H1 (cell line): ENCODE measurements at regions not wholly inside any gene's neighbourhood (a gene's known extent, or its start where the extent isn't known, plus 50 kb on each side); places are given as distances from the start of the nearest gene placed in this dataset.

Source experiments
- CTCF ChIA-PET: fragments of 300-600 bp; sonication (Branson Sonifier 250); formaldehyde crosslinking; loops from one replicate; lab custom pipeline; 2021; ENCODE audit not compliant: partially characterized antibody; lab: Charles Lee
- POLR2A ChIA-PET: fragments of 300-600 bp; sonication (Branson Sonifier 250); formaldehyde crosslinking; loops from one replicate; lab custom pipeline; 2021; ENCODE audit warnings: inconsistent platforms; ENCODE audit not compliant: partially characterized antibody; lab: Charles Lee
- DNase-seq, 2 experiments: peaks; one replicate each; pipeline versions ENCODE4 v3.0.0 to v3.0.0-alpha.2; 2010 to 2022; ENCODE audit warnings: low spot score in 2 of 2, low read depth in 1 of 2, mixed read lengths in 1 of 2
- FAIRE-seq: peaks from 2 replicates; lab custom pipeline; 2011; peaks lifted over from hg19 to GRCh38; lab: Jason Lieb, UNC
- H2AFZ ChIP-seq: 2 replicates; pipeline ENCODE4 v1.8.1; 2012; ENCODE audit warnings: low read length, inconsistent platforms
- H2AK5ac ChIP-seq: 2 replicates; pipeline ENCODE4 v1.6.1; 2013; ENCODE audit warnings: low read depth, low read length
- H2BK120ac ChIP-seq: replicated peaks from 2 replicates; pipeline ENCODE3; 2013; ENCODE audit warnings: low read depth, low read length, inconsistent platforms
- H2BK12ac ChIP-seq: 2 replicates; pipeline ENCODE4 v1.6.1; 2013; ENCODE audit warnings: low read depth, low read length
- H2BK15ac ChIP-seq: 2 replicates; pipeline ENCODE4 v1.6.1; 2013; ENCODE audit warnings: low read length
- H2BK20ac ChIP-seq: 2 replicates; pipeline ENCODE4 v1.6.1; 2013; ENCODE audit warnings: low read length
- H2BK5ac ChIP-seq: 2 replicates; pipeline ENCODE4 v1.6.1; 2013; ENCODE audit warnings: low read depth, low read length
- H3K14ac ChIP-seq: 2 replicates; pipeline ENCODE4 v1.6.1; 2013; ENCODE audit warnings: inconsistent platforms; ENCODE audit not compliant: insufficient read length
- H3K18ac ChIP-seq: 2 replicates; pipeline ENCODE4 v1.6.1; 2013; ENCODE audit warnings: low read length; ENCODE audit errors: extremely low read depth
- H3K23ac ChIP-seq: 2 replicates; pipeline ENCODE4 v1.6.1; 2013; ENCODE audit warnings: inconsistent platforms; ENCODE audit not compliant: insufficient read length
- H3K23me2 ChIP-seq: 2 replicates; pipeline ENCODE4 v1.6.1; 2013; ENCODE audit warnings: low read depth, low read length
- H3K27ac ChIP-seq: 2 replicates; pipeline ENCODE4 v1.6.1; 2011; ENCODE audit warnings: low read depth, low read length, inconsistent platforms
- H3K27me3 ChIP-seq, 4 experiments: replicated peaks in 1 of 4; 1 replicate in 1 of 4; 2 replicates in 3 of 4; pipeline versions ENCODE4 v1.6.1 to v1.8.1; 2011 to 2013; ENCODE audit warnings: low read length in 3 of 4, mild to moderate bottlenecking in 3 of 4, inconsistent platforms in 2 of 4, mixed read lengths in 2 of 4, moderate library complexity in 1 of 4; ENCODE audit not compliant: control insufficient read depth in 3 of 4, insufficient read depth in 3 of 4; ENCODE audit errors: extremely low read depth in 1 of 4
- H3K36me3 ChIP-seq, 4 experiments: 2 replicates each; pipeline versions ENCODE4 v1.6.1 to v1.8.1; 2011 to 2013; ENCODE audit warnings: mild to moderate bottlenecking in 4 of 4, low read length in 3 of 4, moderate library complexity in 2 of 4, control low read depth in 1 of 4, inconsistent platforms in 1 of 4; ENCODE audit not compliant: insufficient read depth in 4 of 4, control insufficient read depth in 2 of 4
- H3K4ac ChIP-seq: replicated peaks from 2 replicates; pipeline ENCODE3; 2013; ENCODE audit warnings: low read length, low read depth, mixed read lengths, inconsistent platforms; ENCODE audit not compliant: insufficient read length
- H3K4me1 ChIP-seq, 4 experiments: replicated peaks in 1 of 4; 1 replicate in 1 of 4; 2 replicates in 3 of 4; pipeline versions ENCODE4 v1.6.1 to v1.8.1; 2011 to 2013; ENCODE audit warnings: low read length in 3 of 4, inconsistent platforms in 2 of 4, mixed read lengths in 1 of 4; ENCODE audit not compliant: insufficient read depth in 4 of 4, control insufficient read depth in 3 of 4
- H3K4me2 ChIP-seq, 2 experiments: 2 replicates each; pipeline versions ENCODE4 v1.6.1 to v1.8.1; 2011 to 2013; ENCODE audit warnings: low read depth in 2 of 2, low read length in 2 of 2, control low read depth in 1 of 2, inconsistent platforms in 1 of 2, mild to moderate bottlenecking in 1 of 2; ENCODE audit not compliant: insufficient read depth in 1 of 2
- H3K4me3 ChIP-seq, 4 experiments: fragments of 200-600, 300-600 bp in 1 of 4; sonication (generic), shearing (Covaris generic), sonication (Bioruptor Twin) in 1 of 4; 2 replicates each; pipeline versions ENCODE4 v1.5.1 to v1.8.1; 2011 to 2016; ENCODE audit warnings: low read length in 4 of 4, low read depth in 3 of 4, control low read depth in 2 of 4, inconsistent platforms in 2 of 4, mild to moderate bottlenecking in 2 of 4, mixed read lengths in 1 of 4, moderate library complexity in 1 of 4; ENCODE audit not compliant: insufficient read depth in 2 of 4; ENCODE audit errors: extremely low read depth in 1 of 4
- H3K56ac ChIP-seq: replicated peaks from 2 replicates; pipeline ENCODE3; 2013; ENCODE audit warnings: low read depth, mild to moderate bottlenecking, mixed read lengths, low read length, inconsistent platforms; ENCODE audit not compliant: insufficient read length
- H3K79me1 ChIP-seq: 2 replicates; pipeline ENCODE4 v1.6.1; 2013; ENCODE audit warnings: low read depth, low read length, control low read depth
- H3K79me2 ChIP-seq, 2 experiments: 2 replicates each; pipeline versions ENCODE4 v1.6.1 to v1.8.1; 2012 to 2013; ENCODE audit warnings: low read length in 2 of 2, mild to moderate bottlenecking in 2 of 2, inconsistent platforms in 1 of 2; ENCODE audit not compliant: insufficient read depth in 2 of 2, control insufficient read depth in 1 of 2
- H3K9ac ChIP-seq, 4 experiments: replicated peaks in 1 of 4; 1 replicate in 1 of 4; 2 replicates in 3 of 4; pipeline versions ENCODE4 v1.6.1 to v1.8.1; 2011 to 2013; ENCODE audit warnings: low read depth in 3 of 4, low read length in 3 of 4, control low read depth in 2 of 4, mild to moderate bottlenecking in 2 of 4, moderate library complexity in 2 of 4, inconsistent platforms in 1 of 4; ENCODE audit errors: extremely low read depth in 1 of 4
- H3K9me3 ChIP-seq, 2 experiments: 2 replicates each; pipeline versions ENCODE4 v1.6.1 to v1.8.1; 2012 to 2013; ENCODE audit warnings: mild to moderate bottlenecking in 2 of 2, moderate library complexity in 2 of 2, control low read depth in 1 of 2, inconsistent platforms in 1 of 2, low read depth in 1 of 2, low read length in 1 of 2, mixed read lengths in 1 of 2; ENCODE audit not compliant: insufficient read depth in 2 of 2
- H4K20me1 ChIP-seq, 2 experiments: replicated peaks in 1 of 2; 2 replicates each; pipeline versions ENCODE3 to v1.8.1; 2011 to 2013; ENCODE audit warnings: inconsistent platforms in 2 of 2, low read length in 2 of 2, mild to moderate bottlenecking in 1 of 2; ENCODE audit not compliant: insufficient read depth in 2 of 2, control insufficient read depth in 1 of 2
- H4K5ac ChIP-seq: 2 replicates; pipeline ENCODE4 v1.6.1; 2013; ENCODE audit warnings: low read length, low read depth, mixed read lengths, inconsistent platforms; ENCODE audit not compliant: insufficient read length
- H4K8ac ChIP-seq: 2 replicates; pipeline ENCODE4 v1.8.0; 2013; ENCODE audit warnings: mild to moderate bottlenecking, moderate library complexity, low read length, inconsistent platforms; ENCODE audit not compliant: insufficient read depth; ENCODE audit errors: extremely low read depth
- H4K91ac ChIP-seq: replicated peaks from 2 replicates; pipeline ENCODE3; 2013; ENCODE audit warnings: low read length, mixed read lengths, inconsistent platforms; ENCODE audit not compliant: insufficient read length
- CHD2 ChIP-seq: IDR thresholded peaks from 2 replicates; pipeline ENCODE4 v1.6.1; 2012; ENCODE audit warnings: low read length, improper control_type of control experiment
- CTBP2 ChIP-seq: IDR thresholded peaks from 2 replicates; pipeline ENCODE4 v1.7.0; 2011; ENCODE audit warnings: borderline replicate concordance, mild to moderate bottlenecking, moderate library complexity, mixed read lengths, low read length; ENCODE audit not compliant: insufficient read depth, insufficient read length
- EZH2 ChIP-seq: fragments of 200-600 bp; sonication (generic); IDR thresholded peaks from 2 replicates; pipeline ENCODE4 v1.7.1; 2012; ENCODE audit warnings: low read depth, mild to moderate bottlenecking, moderate library complexity, low read length, inconsistent platforms; ENCODE audit not compliant: severe bottlenecking
- GTF2F1 ChIP-seq: IDR thresholded peaks from 2 replicates; pipeline ENCODE4 v1.6.1; 2012; ENCODE audit warnings: low read depth, low read length, improper control_type of control experiment, borderline replicate concordance
- JUND ChIP-seq: IDR thresholded peaks from 2 replicates; pipeline ENCODE4 v1.6.1; 2011; ENCODE audit warnings: mild to moderate bottlenecking, improper control_type of control experiment, low read length
- KDM5A ChIP-seq: fragments of 200-600 bp; IDR thresholded peaks from 2 replicates; pipeline ENCODE4 v1.7.1; 2012; ENCODE audit warnings: mild to moderate bottlenecking, low read length, inconsistent platforms, mixed read lengths
- MAFK ChIP-seq: IDR thresholded peaks from 2 replicates; pipeline ENCODE4 v1.6.1; 2012; ENCODE audit warnings: low read depth, mild to moderate bottlenecking, improper control_type of control experiment, low read length
- RXRA ChIP-seq: IDR thresholded peaks from 2 replicates; pipeline ENCODE4 v1.6.1; 2011; ENCODE audit warnings: low read depth, mild to moderate bottlenecking, low read length, moderate library complexity; ENCODE audit not compliant: insufficient read depth
- SAP30 ChIP-seq: fragments of 300-600 bp; sonication (generic); IDR thresholded peaks from 2 replicates; pipeline ENCODE4 v1.7.1; 2012; ENCODE audit warnings: low read length, moderate library complexity, mild to moderate bottlenecking, inconsistent platforms; ENCODE audit not compliant: insufficient read depth, insufficient replicate concordance
- SRF ChIP-seq: IDR thresholded peaks from 2 replicates; pipeline ENCODE4 v1.6.1; 2011; ENCODE audit warnings: mild to moderate bottlenecking, low read depth, low read length, moderate library complexity
- WGBS, 2 experiments: shearing (Covaris generic) in 1 of 2; methylation state at CpG; one replicate each; pipeline versions ENCODE4 v1.1.6 to v1.1.7; 2013 to 2015; ENCODE audit warnings: low lambda C conversion rate in 2 of 2, mixed read lengths in 2 of 2, inconsistent platforms in 1 of 2, low coverage in 1 of 2, missing lambda C conversion rate in 1 of 2; ENCODE audit not compliant: insufficient replicate concordance in 2 of 2, insufficient coverage in 1 of 2, insufficient read length in 1 of 2; ENCODE audit errors: extremely low coverage in 1 of 2, missing lambda C conversion rate in 1 of 2; 5-methylcytosine and 5-hydroxymethylcytosine counted together
- TF ChIP-seq, protein P1 (sequence below), 3 experiments: IDR thresholded peaks; 1 replicate in 2 of 3; 2 replicates in 1 of 3; pipeline versions ENCODE4 v1.5.1 to v1.6.1; 2011; ENCODE audit warnings: low read length in 3 of 3, mild to moderate bottlenecking in 3 of 3, inconsistent platforms in 2 of 3, low read depth in 1 of 3, moderate library complexity in 1 of 3; ENCODE audit not compliant: insufficient read depth in 1 of 3; ENCODE audit errors: control extremely low read depth in 1 of 3

DNA sequence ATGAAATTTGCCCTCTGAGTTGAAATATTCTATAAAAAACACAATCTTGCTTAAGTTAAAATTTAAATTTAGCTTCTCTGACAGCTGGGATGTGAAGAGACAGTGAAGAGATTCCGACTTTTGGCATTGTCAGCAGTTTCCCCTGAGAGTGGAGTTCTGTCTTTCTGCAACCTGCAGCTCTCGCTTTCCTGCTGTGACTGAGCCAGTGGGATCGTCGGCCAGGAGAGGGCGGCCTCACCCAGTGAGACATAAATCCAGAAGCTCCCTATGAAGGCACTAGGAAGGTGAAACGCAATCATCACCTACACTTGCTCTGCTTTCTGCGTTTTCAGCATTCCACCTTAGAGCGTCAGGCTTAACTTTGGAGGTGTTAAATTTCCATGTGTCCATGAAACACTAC is 75.4 kb upstream of the HNMT start:
- H3K4me3 ChIP-seq: no peak overlapping the region
- H3K4ac ChIP-seq: no peak overlapping the region
- H3K4me1 ChIP-seq: peaks cover 0 to 3% (median 1%) of the 10 kb centered on the region in 4 experiments; a peak in 2 of 7 replicates
- FAIRE-seq (peak; percentile 86), DNase-seq (peak; percentile 13 to 62)
- CTCF ChIA-PET: interaction anchor here (0.7 to 6.8 kb wide), 26 partner anchors 9 to 946 kb away, joined by 3 to 52 read pairs (median 4); no protein-coding TSS in a partner anchor
- no peak overlapping the region for H4K8ac ChIP-seq
- no peak overlapping the region for H2BK120ac ChIP-seq
- no peak overlapping the region for H3K4me2 ChIP-seq
- WGBS, 2 experiments: 28% methylated on average over 8 of the region's 8 CpGs; no CpG with 5 or more reads in 1 of the 2 experiments
- no peaks in the 10 kb centered on the region for H3K79me1 ChIP-seq
- no peak overlapping the region for H2BK15ac ChIP-seq
- no peak overlapping the region for H3K18ac ChIP-seq
- H2BK12ac ChIP-seq: no peak overlapping the region
- no peaks in the 10 kb centered on the region for H3K79me2 ChIP-seq
- no peak overlapping the region for H3K23ac ChIP-seq
- no peak overlapping the region for H3K9ac ChIP-seq
- H2BK20ac ChIP-seq: no peak overlapping the region
- no peaks in the 10 kb centered on the region for H3K9me3 ChIP-seq
- no peak overlapping the region for H3K14ac ChIP-seq
- POLR2A ChIA-PET: interaction anchor here (1.5 kb wide), 1 partner anchor 15 kb away, joined by 3 read pairs; no protein-coding TSS in a partner anchor
- H4K5ac ChIP-seq: no peak overlapping the region
- peak overlapping the region; percentile 94 for H2AFZ ChIP-seq
- H3K56ac ChIP-seq: no peak overlapping the region
- no peak overlapping the region for H2BK5ac ChIP-seq
- no peak overlapping the region for H3K27ac ChIP-seq
- H2AK5ac ChIP-seq: no peak overlapping the region
- no peaks in the 10 kb centered on the region for H3K36me3 ChIP-seq
- no peaks in the 10 kb centered on the region for H4K20me1 ChIP-seq
- no peaks in the 10 kb centered on the region for H3K27me3 ChIP-seq
- no peak overlapping the region for H4K91ac ChIP-seq
- H3K23me2 ChIP-seq: no peaks in the 10 kb centered on the region
- TF ChIP-seq KDM5A (no peak), EZH2 (no peak), SAP30 (no peak), CTBP2 (no peak), SRF (no peak), MAFK (peak; percentile 92), GTF2F1 (no peak), RXRA (no peak), JUND (no peak), CHD2 (no peak)
- TF ChIP-seq, protein P1, sequence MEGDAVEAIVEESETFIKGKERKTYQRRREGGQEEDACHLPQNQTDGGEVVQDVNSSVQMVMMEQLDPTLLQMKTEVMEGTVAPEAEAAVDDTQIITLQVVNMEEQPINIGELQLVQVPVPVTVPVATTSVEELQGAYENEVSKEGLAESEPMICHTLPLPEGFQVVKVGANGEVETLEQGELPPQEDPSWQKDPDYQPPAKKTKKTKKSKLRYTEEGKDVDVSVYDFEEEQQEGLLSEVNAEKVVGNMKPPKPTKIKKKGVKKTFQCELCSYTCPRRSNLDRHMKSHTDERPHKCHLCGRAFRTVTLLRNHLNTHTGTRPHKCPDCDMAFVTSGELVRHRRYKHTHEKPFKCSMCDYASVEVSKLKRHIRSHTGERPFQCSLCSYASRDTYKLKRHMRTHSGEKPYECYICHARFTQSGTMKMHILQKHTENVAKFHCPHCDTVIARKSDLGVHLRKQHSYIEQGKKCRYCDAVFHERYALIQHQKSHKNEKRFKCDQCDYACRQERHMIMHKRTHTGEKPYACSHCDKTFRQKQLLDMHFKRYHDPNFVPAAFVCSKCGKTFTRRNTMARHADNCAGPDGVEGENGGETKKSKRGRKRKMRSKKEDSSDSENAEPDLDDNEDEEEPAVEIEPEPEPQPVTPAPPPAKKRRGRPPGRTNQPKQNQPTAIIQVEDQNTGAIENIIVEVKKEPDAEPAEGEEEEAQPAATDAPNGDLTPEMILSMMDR (IDR thresholded peaks at IDR 0.05; ENCODE audit: control extremely low read depth in 1 of 3, insufficient read depth in 1 of 3, low read depth in 1 of 3, low read length in 3 of 3): peak; percentile 60 to 79 (median 65)
